NCI-H748 (cell line): ENCODE measurements at regions not wholly inside any gene's neighbourhood (a gene's known extent, or its start where the extent isn't known, plus 50 kb on each side); places are given as distances from the start of the nearest gene placed in this dataset.

Source experiments
- DNase-seq: peaks from one replicate; lab custom pipeline; 2025; ENCODE audit not compliant: unreplicated experiment; lab: John Stamatoyannopoulos, UW

DNA sequence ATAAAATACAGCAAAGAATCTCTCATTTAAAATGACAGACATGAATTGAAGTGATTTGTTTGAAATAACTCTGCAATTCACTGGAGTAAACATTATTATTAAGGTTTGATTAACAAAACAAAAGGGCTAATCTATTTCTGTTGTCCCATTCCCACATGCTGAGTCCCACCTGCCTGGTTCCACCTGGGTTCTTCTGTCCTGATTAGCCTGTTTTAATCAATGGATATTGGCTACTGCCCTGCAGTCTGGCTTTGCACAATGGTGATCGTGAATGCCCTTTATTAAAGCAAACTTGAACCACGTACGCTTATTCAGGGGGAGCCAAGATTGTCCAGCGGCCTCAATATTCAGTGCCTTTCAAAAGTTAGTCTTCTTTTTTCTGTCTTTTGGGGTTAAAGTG lies 72.8 kb upstream of the CDH19 start:
- DNase-seq = peak; percentile 96

- DNase-seq = peak; percentile 38
Observed at GRCh38 chr18:66674286-66674685, 70.4 kb upstream of the CDH19 start.

- DNase-seq = peak; percentile 11
Observed at GRCh38 chr18:66668706-66669105, 64.8 kb upstream of the CDH19 start.

- DNase-seq = no peak
Observed at GRCh38 chr18:66662632-66663031, 58.7 kb upstream of the CDH19 start.

DNA sequence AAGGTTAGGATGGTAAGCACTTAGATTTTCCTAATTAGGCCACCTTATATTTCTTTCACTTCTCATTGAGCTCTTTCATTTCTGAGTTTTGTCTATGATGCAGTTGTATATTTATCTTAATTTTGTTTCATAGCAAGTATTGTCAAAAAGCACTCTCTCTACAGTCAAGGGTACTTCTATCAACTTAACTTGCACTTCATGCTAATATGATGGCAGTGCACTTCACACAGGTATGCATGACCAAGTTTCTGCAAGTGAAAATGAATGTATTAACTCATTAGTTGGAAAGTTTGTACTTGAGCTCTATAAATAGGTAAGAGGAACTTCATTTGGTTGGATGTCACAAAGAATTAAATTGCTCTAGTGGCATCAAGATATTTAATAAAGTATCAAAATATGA lies 51.5 kb upstream of the CDH19 start:
- no peak for DNase-seq
